ENCODE measurements at regions not wholly inside any gene's neighbourhood (a gene's known extent, or its start where the extent isn't known, plus 50 kb on each side); places are given as distances from the start of the nearest gene placed in this dataset.

DNA sequence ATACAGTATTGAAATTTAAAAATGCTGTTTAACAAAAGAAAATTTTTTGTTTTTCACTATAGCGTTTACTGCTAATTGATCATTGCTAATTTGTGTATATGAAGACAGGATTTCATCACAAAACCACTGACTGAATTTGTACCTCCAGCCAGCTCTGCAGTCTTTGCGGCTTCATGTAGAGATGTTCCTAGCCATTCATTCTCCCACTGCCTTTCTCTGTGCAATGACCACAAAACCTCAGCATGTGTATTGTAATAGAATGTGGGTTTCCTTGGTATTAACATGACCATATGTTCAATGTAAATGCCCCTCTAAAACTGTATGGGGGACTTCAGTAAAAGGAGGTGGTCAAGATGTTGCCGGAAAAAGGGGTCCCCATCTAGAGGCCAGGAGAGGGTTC is 81.1 kb upstream of the STEAP1B start:
- TF ChIP-seq, protein P1, sequence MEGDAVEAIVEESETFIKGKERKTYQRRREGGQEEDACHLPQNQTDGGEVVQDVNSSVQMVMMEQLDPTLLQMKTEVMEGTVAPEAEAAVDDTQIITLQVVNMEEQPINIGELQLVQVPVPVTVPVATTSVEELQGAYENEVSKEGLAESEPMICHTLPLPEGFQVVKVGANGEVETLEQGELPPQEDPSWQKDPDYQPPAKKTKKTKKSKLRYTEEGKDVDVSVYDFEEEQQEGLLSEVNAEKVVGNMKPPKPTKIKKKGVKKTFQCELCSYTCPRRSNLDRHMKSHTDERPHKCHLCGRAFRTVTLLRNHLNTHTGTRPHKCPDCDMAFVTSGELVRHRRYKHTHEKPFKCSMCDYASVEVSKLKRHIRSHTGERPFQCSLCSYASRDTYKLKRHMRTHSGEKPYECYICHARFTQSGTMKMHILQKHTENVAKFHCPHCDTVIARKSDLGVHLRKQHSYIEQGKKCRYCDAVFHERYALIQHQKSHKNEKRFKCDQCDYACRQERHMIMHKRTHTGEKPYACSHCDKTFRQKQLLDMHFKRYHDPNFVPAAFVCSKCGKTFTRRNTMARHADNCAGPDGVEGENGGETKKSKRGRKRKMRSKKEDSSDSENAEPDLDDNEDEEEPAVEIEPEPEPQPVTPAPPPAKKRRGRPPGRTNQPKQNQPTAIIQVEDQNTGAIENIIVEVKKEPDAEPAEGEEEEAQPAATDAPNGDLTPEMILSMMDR (IDR thresholded peaks at IDR 0.05): no peak
- no peak for TF ChIP-seq TCF7L2 (IDR thresholded peaks at IDR 0.05; ENCODE audit: low read depth, low read length)
- TF ChIP-seq POLR2AphosphoS5 (IDR thresholded peaks at IDR 0.05; ENCODE audit: low read depth, low read length): no peak
- TF ChIP-seq, protein P2, sequence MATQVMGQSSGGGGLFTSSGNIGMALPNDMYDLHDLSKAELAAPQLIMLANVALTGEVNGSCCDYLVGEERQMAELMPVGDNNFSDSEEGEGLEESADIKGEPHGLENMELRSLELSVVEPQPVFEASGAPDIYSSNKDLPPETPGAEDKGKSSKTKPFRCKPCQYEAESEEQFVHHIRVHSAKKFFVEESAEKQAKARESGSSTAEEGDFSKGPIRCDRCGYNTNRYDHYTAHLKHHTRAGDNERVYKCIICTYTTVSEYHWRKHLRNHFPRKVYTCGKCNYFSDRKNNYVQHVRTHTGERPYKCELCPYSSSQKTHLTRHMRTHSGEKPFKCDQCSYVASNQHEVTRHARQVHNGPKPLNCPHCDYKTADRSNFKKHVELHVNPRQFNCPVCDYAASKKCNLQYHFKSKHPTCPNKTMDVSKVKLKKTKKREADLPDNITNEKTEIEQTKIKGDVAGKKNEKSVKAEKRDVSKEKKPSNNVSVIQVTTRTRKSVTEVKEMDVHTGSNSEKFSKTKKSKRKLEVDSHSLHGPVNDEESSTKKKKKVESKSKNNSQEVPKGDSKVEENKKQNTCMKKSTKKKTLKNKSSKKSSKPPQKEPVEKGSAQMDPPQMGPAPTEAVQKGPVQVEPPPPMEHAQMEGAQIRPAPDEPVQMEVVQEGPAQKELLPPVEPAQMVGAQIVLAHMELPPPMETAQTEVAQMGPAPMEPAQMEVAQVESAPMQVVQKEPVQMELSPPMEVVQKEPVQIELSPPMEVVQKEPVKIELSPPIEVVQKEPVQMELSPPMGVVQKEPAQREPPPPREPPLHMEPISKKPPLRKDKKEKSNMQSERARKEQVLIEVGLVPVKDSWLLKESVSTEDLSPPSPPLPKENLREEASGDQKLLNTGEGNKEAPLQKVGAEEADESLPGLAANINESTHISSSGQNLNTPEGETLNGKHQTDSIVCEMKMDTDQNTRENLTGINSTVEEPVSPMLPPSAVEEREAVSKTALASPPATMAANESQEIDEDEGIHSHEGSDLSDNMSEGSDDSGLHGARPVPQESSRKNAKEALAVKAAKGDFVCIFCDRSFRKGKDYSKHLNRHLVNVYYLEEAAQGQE (IDR thresholded peaks at IDR 0.05; ENCODE audit: insufficient read depth in 1 of 2, low read depth in 2 of 2, low read length in 1 of 2): no peak
- no peak for TF ChIP-seq SIN3A (IDR thresholded peaks at IDR 0.05; ENCODE audit: borderline replicate concordance, insufficient read depth, low read depth, low read length)
